22Rv1 (cell line): ENCODE measurements at regions not wholly inside any gene's neighbourhood (a gene's known extent, or its start where the extent isn't known, plus 50 kb on each side); places are given as distances from the start of the nearest gene placed in this dataset.

Experiments
- H3K27ac ChIP-seq: fragments of 450-650 bp; 2 replicates; pipeline ENCODE4 v1.5.1; 2017
- CTCF ChIP-seq: fragments of 450-650 bp; IDR thresholded peaks from 2 replicates; pipeline ENCODE4 v1.5.1; 2017; ENCODE audit warnings: mild to moderate bottlenecking
- ZFX ChIP-seq: fragments of 450-650 bp; IDR thresholded peaks from 2 replicates; pipeline ENCODE4 v1.6.1; 2017; ENCODE audit warnings: antibody characterized with exemption, borderline replicate concordance

- H3K27ac ChIP-seq = no peak overlapping the region
- TF ChIP-seq CTCF (no peak), ZFX (no peak)
These were observed 181.4 kb downstream of the OPA1 start for GRCh38 chr3:193774272-193774915.

- no peak for TF ChIP-seq ZFX
- TF ChIP-seq CTCF = no peak
These were observed 181.9 kb downstream of the OPA1 start for GRCh38 chr3:193774916-193775285.

GRCh38 chr3:193775421-193776077, 182.5 kb downstream of the OPA1 start:
- no peak for TF ChIP-seq ZFX
- no peak for TF ChIP-seq CTCF
- no peak overlapping the region for H3K27ac ChIP-seq

More at GRCh38 chr3:193774916-193775285, 181.9 kb downstream of the OPA1 start:
- H3K27ac ChIP-seq = no peak overlapping the region

GRCh38 chr3:193776626-193777358, 183.8 kb downstream of the OPA1 start:
- H3K27ac ChIP-seq = no peak overlapping the region
- no peak for TF ChIP-seq CTCF
- no peak for TF ChIP-seq ZFX

- H3K27ac ChIP-seq = no peak overlapping the region
- TF ChIP-seq ZFX (no peak), CTCF (no peak)
These were observed 184.5 kb downstream of the OPA1 start for GRCh38 chr3:193777524-193777923.

GRCh38 chr3:193778676-193779075, 185.7 kb downstream of the OPA1 start:
- H3K27ac ChIP-seq = no peak overlapping the region
- TF ChIP-seq CTCF (no peak), ZFX (no peak)

- TF ChIP-seq ZFX (no peak), CTCF (no peak)
- H3K27ac ChIP-seq = no peak overlapping the region
These were observed 186.9 kb downstream of the OPA1 start for GRCh38 chr3:193779933-193780332.
